WERI-Rb-1 (cell line): ENCODE measurements at regions not wholly inside any gene's neighbourhood (a gene's known extent, or its start where the extent isn't known, plus 50 kb on each side); places are given as distances from the start of the nearest gene placed in this dataset.
A peak's percentile ranks its signal among the peaks of the same experiment; 100 is the strongest.

Source experiments
- DNase-seq: peaks from one replicate; pipeline ENCODE4 v3.0.0-alpha.2; 2020
- H3K27ac ChIP-seq: fragments of 250-450 bp; sonication (Bioruptor Pico); 2 replicates; pipeline ENCODE4 v1.5.1; 2020; ENCODE audit warnings: mild to moderate bottlenecking, moderate library complexity
- H3K27me3 ChIP-seq: fragments of 250-450 bp; sonication (Bioruptor Pico); 2 replicates; pipeline ENCODE4 v1.5.1; 2021; ENCODE audit warnings: mild to moderate bottlenecking, low read depth, moderate library complexity; ENCODE audit not compliant: insufficient read depth, severe bottlenecking
- H3K36me3 ChIP-seq: fragments of 250-450 bp; sonication (Bioruptor Pico); 2 replicates; pipeline ENCODE4 v1.5.1; 2020; ENCODE audit warnings: mild to moderate bottlenecking, moderate library complexity
- H3K4me3 ChIP-seq: 2 replicates; pipeline ENCODE4 v1.5.1; 2011; ENCODE audit warnings: low read depth, mild to moderate bottlenecking, control low read depth, low read length
- H3K9me3 ChIP-seq: fragments of 250-450 bp; sonication (Bioruptor Pico); 2 replicates; pipeline ENCODE4 v1.5.1; 2021; ENCODE audit warnings: mild to moderate bottlenecking, moderate library complexity; ENCODE audit not compliant: severe bottlenecking
- CTCF ChIP-seq: IDR thresholded peaks from 2 replicates; pipeline ENCODE4 v1.5.1; 2011; ENCODE audit warnings: low read depth, mild to moderate bottlenecking, control low read depth, inconsistent platforms, low read length

- Histone ChIP-seq H3K9me3 (no peaks in the 10 kb centered on the region), H3K36me3 (no peaks in the 10 kb centered on the region), H3K27ac (peak overlapping the region; percentile 47), H3K27me3 (no peaks in the 10 kb centered on the region), H3K4me3 (no peak overlapping the region)
- TF ChIP-seq CTCF, result peak; percentile 72
- DNase-seq, result peak; percentile 88
These were observed 136.8 kb upstream of the ID2 start for GRCh38 chr2:8544786-8545694.

- no peak for TF ChIP-seq CTCF
- Histone ChIP-seq H3K27ac (peak overlapping the region; percentile 47; the same call in 1 of the 2 replicates), H3K27me3 (no peaks in the 10 kb centered on the region), H3K9me3 (no peaks in the 10 kb centered on the region), H3K4me3 (no peak overlapping the region), H3K36me3 (no peaks in the 10 kb centered on the region)
- no peak for DNase-seq
These were observed 135.9 kb upstream of the ID2 start for GRCh38 chr2:8545695-8546611.

- no peak overlapping the region for H3K27ac ChIP-seq
- no peaks in the 10 kb centered on the region for H3K36me3 ChIP-seq
- no peaks in the 10 kb centered on the region for H3K27me3 ChIP-seq
- no peak overlapping the region for H3K4me3 ChIP-seq
- DNase-seq, result no peak
- TF ChIP-seq CTCF, result no peak
- no peaks in the 10 kb centered on the region for H3K9me3 ChIP-seq
These were observed 135.1 kb upstream of the ID2 start for GRCh38 chr2:8546612-8547283.

GRCh38 chr2:8547284-8548064, 134.4 kb upstream of the ID2 start:
- H3K27ac ChIP-seq, result no peak overlapping the region
- H3K36me3 ChIP-seq, result no peaks in the 10 kb centered on the region
- no peak for DNase-seq
- H3K27me3 ChIP-seq, result no peaks in the 10 kb centered on the region
- H3K9me3 ChIP-seq, result no peaks in the 10 kb centered on the region
- no peak overlapping the region for H3K4me3 ChIP-seq
- no peak for TF ChIP-seq CTCF

- no peak for TF ChIP-seq CTCF
- Histone ChIP-seq H3K36me3 (no peaks in the 10 kb centered on the region), H3K27me3 (no peaks in the 10 kb centered on the region), H3K27ac (no peak overlapping the region), H3K4me3 (no peak overlapping the region), H3K9me3 (no peaks in the 10 kb centered on the region)
- no peak for DNase-seq
These were observed 133.7 kb upstream of the ID2 start for GRCh38 chr2:8548065-8548618.
